ENCODE measurements at regions not wholly inside any gene's neighbourhood (a gene's known extent, or its start where the extent isn't known, plus 50 kb on each side); places are given as distances from the start of the nearest gene placed in this dataset.
A peak's percentile ranks its signal among the peaks of the same experiment; 100 is the strongest.
"Not testable (repeated sequence)": the region's sequence is repeated elsewhere in the genome, so short reads cannot be mapped to it uniquely, and the experiment has no call there.

DNA sequence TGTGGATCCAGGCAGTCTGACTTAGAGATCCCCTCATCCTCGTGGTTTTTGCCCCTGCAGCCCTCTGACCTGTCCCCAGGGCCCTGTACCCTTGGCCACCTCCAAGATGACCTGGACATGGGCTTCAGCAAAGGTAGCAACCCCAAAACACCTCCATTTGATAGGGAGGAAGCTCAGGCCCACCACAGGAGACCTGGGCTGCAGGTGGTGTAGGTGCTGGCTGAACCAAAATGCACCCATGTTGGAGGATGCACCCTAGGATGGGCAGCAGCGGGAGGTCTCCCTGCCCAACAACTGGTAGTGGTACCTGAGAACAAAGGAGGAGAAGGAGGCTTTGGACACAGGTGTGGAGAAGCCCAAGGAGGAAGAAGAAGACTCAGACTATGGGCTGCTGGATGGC lies 188.7 kb downstream of the ZNF716 start:
- DNase-seq, result no peak
- 13 to 30% methylated on average over 2 of the region's 2 CpGs for WGBS, 2 donors
- no peak for ATAC-seq (ENCODE audit: low FRiP score)
- peaks cover 3% of the 10 kb centered on the region for H3K9me3 ChIP-seq (ENCODE audit: control insufficient read depth, low read length)
- no peaks in the 10 kb centered on the region for H3K4me1 ChIP-seq (ENCODE audit: control insufficient read depth in 1 of 2, insufficient read depth in 2 of 2, low read length in 2 of 2)
- no peak overlapping the region for H3K4me3 ChIP-seq (ENCODE audit: low read length in 2 of 2)
- intact Hi-C loops (cut with DNase I), result no loop called here
- H3K27me3 ChIP-seq (ENCODE audit: control insufficient read depth in 1 of 2, insufficient read depth in 2 of 2, low read length in 1 of 2), result no peaks in the 10 kb centered on the region
- no peak overlapping the region for H3K27ac ChIP-seq (ENCODE audit: low read depth in 1 of 2, low read length in 2 of 2)
- no peaks in the 10 kb centered on the region for H3K36me3 ChIP-seq (ENCODE audit: control insufficient read depth in 1 of 2, insufficient read depth in 2 of 2, low read length in 1 of 2)

DNA sequence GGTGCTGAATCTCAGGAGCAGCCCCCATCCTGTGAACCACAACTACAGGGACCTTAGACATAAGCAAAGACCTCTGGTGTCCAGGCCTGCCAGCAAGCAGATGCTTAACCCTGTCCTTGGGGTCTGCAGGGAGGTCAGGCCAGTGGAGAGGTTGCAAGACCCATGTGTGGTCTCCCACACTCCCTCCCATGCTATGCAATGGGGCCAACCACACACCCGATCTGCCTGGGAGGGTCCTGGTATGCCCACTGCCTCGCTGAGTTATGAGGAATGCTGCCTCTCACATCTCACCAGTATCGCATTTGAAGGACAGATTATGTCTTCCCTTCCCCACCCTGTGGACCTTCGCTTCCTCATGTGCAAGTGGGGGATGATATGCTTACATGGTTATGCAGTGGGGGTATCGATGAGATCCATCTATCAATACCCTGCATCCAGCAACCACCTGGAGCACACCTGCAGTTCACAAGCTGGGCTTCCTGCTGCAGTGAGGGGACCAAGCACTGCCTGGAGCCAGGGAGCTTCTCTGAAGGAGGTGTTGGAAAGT lies 191.6 kb downstream of the ZNF716 start:
- no peaks in the 10 kb centered on the region for H3K27me3 ChIP-seq (ENCODE audit: control insufficient read depth in 1 of 2, insufficient read depth in 2 of 2, low read length in 1 of 2)
- H3K27ac ChIP-seq (ENCODE audit: low read depth in 1 of 2, low read length in 2 of 2), result no peak overlapping the region
- 76 to 77% methylated on average over 5 of the region's 5 CpGs for WGBS, 2 donors
- ATAC-seq (ENCODE audit: low FRiP score), result no peak
- no peak overlapping the region for H3K4me3 ChIP-seq (ENCODE audit: low read length in 2 of 2)
- no peaks in the 10 kb centered on the region for H3K36me3 ChIP-seq (ENCODE audit: control insufficient read depth in 1 of 2, insufficient read depth in 2 of 2, low read length in 1 of 2)
- peaks cover 3% of the 10 kb centered on the region for H3K9me3 ChIP-seq (ENCODE audit: control insufficient read depth, low read length)
- intact Hi-C loops (cut with DNase I), result no loop called here
- no peaks in the 10 kb centered on the region for H3K4me1 ChIP-seq (ENCODE audit: control insufficient read depth in 1 of 2, insufficient read depth in 2 of 2, low read length in 2 of 2)
- peak in 1 of 2 donors; percentile 39 for DNase-seq

DNA sequence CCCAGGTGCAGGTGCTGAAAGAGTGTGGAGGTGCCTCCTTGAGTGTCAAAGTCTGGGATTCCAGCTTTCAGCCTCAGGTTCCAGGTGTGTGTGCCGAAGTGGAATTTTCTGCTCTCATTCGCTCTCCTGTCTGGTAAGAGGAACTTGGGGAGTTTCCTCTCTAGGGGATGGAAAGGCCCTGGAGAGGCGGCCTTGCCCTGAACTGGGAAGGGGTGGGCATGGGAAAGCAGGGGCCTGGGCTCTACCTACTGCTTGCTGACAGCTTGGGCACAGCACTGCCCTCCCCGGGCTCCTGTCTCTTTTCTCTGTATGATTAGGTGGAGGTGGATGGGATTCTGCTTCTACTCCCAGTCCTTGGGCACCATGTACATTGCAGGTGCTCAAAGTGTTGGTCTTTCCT lies 192.8 kb downstream of the ZNF716 start:
- Histone ChIP-seq H3K36me3 (ENCODE audit: control insufficient read depth in 1 of 2, insufficient read depth in 2 of 2, low read length in 1 of 2) (no peaks in the 10 kb centered on the region), H3K4me3 (ENCODE audit: low read length in 2 of 2) (no peak overlapping the region), H3K9me3 (ENCODE audit: control insufficient read depth, low read length) (peaks cover 3% of the 10 kb centered on the region), H3K27ac (ENCODE audit: low read depth in 1 of 2, low read length in 2 of 2) (no peak overlapping the region), H3K4me1 (ENCODE audit: control insufficient read depth in 1 of 2, insufficient read depth in 2 of 2, low read length in 2 of 2) (no peaks in the 10 kb centered on the region), H3K27me3 (ENCODE audit: control insufficient read depth in 1 of 2, insufficient read depth in 2 of 2, low read length in 1 of 2) (no peaks in the 10 kb centered on the region)
- ATAC-seq (ENCODE audit: low FRiP score), result no peak
- peak in 1 of 2 donors; percentile 34 for DNase-seq
- intact Hi-C loops (cut with DNase I), result no loop called here
- 61 to 64% methylated on average over 4 of the region's 4 CpGs for WGBS, 2 donors

DNA sequence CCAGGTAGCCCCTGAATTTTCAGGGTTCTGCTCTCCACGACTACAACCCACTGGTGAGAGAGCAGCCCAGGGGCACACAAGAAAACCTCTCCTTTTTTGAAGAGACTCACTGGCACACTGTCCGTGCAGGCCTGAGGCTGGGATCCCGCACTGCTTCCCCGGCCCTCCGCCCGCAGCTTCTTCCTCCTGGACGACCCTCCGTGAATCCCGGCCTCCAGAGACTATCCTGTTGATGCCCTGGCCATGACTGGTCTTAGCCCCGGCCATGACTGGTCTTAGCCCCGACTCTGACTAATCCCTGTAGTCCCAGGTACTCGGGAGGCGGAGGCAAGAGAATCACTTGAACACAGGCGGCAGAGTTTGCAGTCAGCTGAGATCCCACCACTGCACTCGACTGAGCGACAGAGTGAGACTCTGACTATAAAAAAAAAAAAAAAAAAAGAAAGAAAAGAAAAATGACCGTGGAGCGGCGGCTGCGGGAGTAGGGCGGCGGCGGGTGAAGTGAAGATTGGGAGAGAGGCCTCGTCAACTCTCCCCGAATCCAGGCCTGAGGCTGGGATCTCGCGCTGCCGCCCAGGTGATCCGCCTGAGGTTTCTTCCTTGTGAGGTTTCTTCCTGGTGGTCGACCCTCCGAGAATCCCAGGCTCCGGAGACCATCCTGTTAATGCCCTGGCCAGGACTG lies 196.4 kb downstream of the ZNF716 start:
- H3K4me3 ChIP-seq (ENCODE audit: low read length in 2 of 2), result no peak overlapping the region
- H3K9me3 ChIP-seq (ENCODE audit: control insufficient read depth, low read length), result peaks cover 3% of the 10 kb centered on the region
- intact Hi-C loops (cut with DNase I), result no loop called here
- no peaks in the 10 kb centered on the region for H3K36me3 ChIP-seq (ENCODE audit: control insufficient read depth in 1 of 2, insufficient read depth in 2 of 2, low read length in 1 of 2)
- WGBS, 2 donors, result 89% methylated on average over 29 to 32 of the region's 32 CpGs
- ATAC-seq (ENCODE audit: low FRiP score), result no peak
- no peak overlapping the region for H3K27ac ChIP-seq (ENCODE audit: low read depth in 1 of 2, low read length in 2 of 2)
- DNase-seq, result peak in 1 of 2 donors; percentile 62
- H3K27me3 ChIP-seq (ENCODE audit: control insufficient read depth in 1 of 2, insufficient read depth in 2 of 2, low read length in 1 of 2), result no peaks in the 10 kb centered on the region
- H3K4me1 ChIP-seq (ENCODE audit: control insufficient read depth in 1 of 2, insufficient read depth in 2 of 2, low read length in 2 of 2), result no peaks in the 10 kb centered on the region

DNA sequence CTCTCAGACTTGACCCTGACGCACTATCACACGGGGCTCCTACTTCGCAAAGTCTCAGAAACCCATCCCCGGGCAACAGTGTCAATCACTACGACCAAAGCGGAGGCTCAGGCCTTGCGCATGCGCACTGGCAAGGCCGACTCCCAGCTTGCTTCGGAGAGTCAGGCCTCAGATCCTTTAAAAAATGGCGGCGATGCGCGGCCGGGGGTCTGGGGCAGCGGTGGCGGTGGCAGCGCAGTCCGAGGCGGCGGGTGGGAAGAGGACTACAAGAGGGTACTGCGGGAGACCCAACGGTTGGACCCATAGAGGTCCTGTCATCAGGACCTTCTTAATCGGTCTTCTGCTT lies 196.9 kb downstream of the ZNF716 start:
- H3K27me3 ChIP-seq (ENCODE audit: control insufficient read depth in 1 of 2, insufficient read depth in 2 of 2, low read length in 1 of 2), result no peaks in the 10 kb centered on the region
- DNase-seq (peak in 1 of 2 donors; percentile 60), ATAC-seq (ENCODE audit: low FRiP score) (no peak)
- H3K4me1 ChIP-seq (ENCODE audit: control insufficient read depth in 1 of 2, insufficient read depth in 2 of 2, low read length in 2 of 2), result no peaks in the 10 kb centered on the region
- intact Hi-C loops (cut with DNase I), result no loop called here
- no peak overlapping the region for H3K4me3 ChIP-seq (ENCODE audit: low read length in 2 of 2)
- peaks cover under 1% of the 10 kb centered on the region for H3K9me3 ChIP-seq (ENCODE audit: control insufficient read depth, low read length)
- no peak overlapping the region for H3K27ac ChIP-seq (ENCODE audit: low read depth in 1 of 2, low read length in 2 of 2)
- 91 to 92% methylated on average over 24 of the region's 24 CpGs for WGBS, 2 donors
- H3K36me3 ChIP-seq (ENCODE audit: control insufficient read depth in 1 of 2, insufficient read depth in 2 of 2, low read length in 1 of 2), result no peaks in the 10 kb centered on the region

DNA sequence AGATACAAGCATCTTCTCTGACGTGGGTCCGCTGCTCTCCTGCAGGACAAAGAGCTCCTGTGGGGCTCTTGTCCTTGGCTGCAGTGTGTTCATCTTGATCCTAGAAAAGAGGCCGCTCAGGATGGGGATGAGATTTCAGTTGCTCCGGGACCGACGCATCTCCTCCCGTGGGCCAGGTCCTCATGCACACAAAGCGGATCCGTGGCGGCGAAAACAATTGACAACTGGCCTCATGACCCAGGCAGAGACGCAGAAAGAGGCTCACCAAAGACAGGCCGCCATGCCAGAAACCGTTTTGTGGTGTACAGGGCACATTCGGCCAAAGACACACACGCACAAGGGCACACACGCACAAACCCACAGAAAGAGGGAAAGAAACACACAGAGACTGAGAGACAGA lies 200.4 kb downstream of the ZNF716 start:
- ATAC-seq (ENCODE audit: low FRiP score); H3K9me3 ChIP-seq (ENCODE audit: control insufficient read depth, low read length); H3K27ac ChIP-seq (ENCODE audit: low read depth in 1 of 2, low read length in 2 of 2); H3K36me3 ChIP-seq (ENCODE audit: control insufficient read depth in 1 of 2, insufficient read depth in 2 of 2, low read length in 1 of 2); H3K27me3 ChIP-seq (ENCODE audit: control insufficient read depth in 1 of 2, insufficient read depth in 2 of 2, low read length in 1 of 2); H3K4me3 ChIP-seq (ENCODE audit: low read length in 2 of 2); H3K4me1 ChIP-seq (ENCODE audit: control insufficient read depth in 1 of 2, insufficient read depth in 2 of 2, low read length in 2 of 2); intact Hi-C loops (cut with DNase I): not testable (repeated sequence)
- WGBS, 2 donors, result 90% methylated on average over 17 of the region's 17 CpGs
- peak in 1 of 2 donors; percentile 44 for DNase-seq

DNA sequence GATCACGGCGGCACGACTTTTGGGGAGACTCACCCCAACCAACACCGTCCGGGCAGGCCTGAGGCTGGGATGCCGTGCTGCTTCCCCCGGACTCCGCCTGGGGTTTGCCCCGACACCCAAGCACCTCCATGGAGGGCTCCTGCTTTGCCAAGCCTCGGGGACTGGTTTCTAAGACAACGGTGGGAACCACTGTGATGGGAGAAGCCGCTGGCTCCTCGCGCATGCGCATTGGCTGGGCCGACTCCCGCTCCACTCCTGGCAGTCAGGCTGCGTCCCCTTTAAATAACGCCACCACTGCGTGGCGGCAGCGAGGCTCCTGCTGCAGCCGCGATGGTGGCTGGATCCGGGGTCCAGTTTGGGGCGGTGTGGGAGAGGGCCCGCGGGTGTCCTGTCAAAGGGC lies 201.0 kb downstream of the ZNF716 start:
- H3K36me3 ChIP-seq (ENCODE audit: control insufficient read depth in 1 of 2, insufficient read depth in 2 of 2, low read length in 1 of 2), result no peaks in the 10 kb centered on the region
- intact Hi-C loops (cut with DNase I), result no loop called here
- 66 to 71% methylated on average over 28 of the region's 28 CpGs for WGBS, 2 donors
- H3K9me3 ChIP-seq (ENCODE audit: control insufficient read depth, low read length), result no peaks in the 10 kb centered on the region
- no peaks in the 10 kb centered on the region for H3K27me3 ChIP-seq (ENCODE audit: control insufficient read depth in 1 of 2, insufficient read depth in 2 of 2, low read length in 1 of 2)
- ATAC-seq (ENCODE audit: low FRiP score) (no peak), DNase-seq (peak in 1 of 2 donors; percentile 72)
- H3K4me1 ChIP-seq (ENCODE audit: control insufficient read depth in 1 of 2, insufficient read depth in 2 of 2, low read length in 2 of 2), result no peaks in the 10 kb centered on the region
- H3K4me3 ChIP-seq (ENCODE audit: low read length in 2 of 2), result no peak overlapping the region
- no peak overlapping the region for H3K27ac ChIP-seq (ENCODE audit: low read depth in 1 of 2, low read length in 2 of 2)

DNA sequence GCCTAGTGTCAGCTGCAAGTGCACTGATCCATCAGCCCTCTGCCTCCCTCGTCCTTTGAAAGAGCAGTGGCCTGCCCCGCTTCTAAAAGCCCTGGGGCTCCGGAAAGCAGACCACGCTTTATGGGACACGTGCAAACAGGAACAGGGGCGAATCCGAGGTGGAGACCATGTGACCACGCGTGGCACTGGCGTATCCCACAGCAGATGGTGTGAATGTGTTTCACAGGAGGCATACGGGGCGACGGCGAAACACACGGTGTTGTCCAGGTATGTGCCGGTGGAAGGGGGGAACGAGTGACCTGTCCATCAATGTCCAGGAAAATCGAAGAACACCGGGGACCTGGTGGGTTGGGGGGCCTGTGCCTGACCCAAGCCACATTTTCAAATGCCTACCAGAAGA lies 201.6 kb downstream of the ZNF716 start:
- ATAC-seq (ENCODE audit: low FRiP score); H3K27me3 ChIP-seq (ENCODE audit: control insufficient read depth in 1 of 2, insufficient read depth in 2 of 2, low read length in 1 of 2); H3K4me1 ChIP-seq (ENCODE audit: control insufficient read depth in 1 of 2, insufficient read depth in 2 of 2, low read length in 2 of 2); H3K4me3 ChIP-seq (ENCODE audit: low read length in 2 of 2); H3K27ac ChIP-seq (ENCODE audit: low read depth in 1 of 2, low read length in 2 of 2); H3K36me3 ChIP-seq (ENCODE audit: control insufficient read depth in 1 of 2, insufficient read depth in 2 of 2, low read length in 1 of 2); H3K9me3 ChIP-seq (ENCODE audit: control insufficient read depth, low read length); intact Hi-C loops (cut with DNase I): not testable (repeated sequence)
- peak in 1 of 2 donors; percentile 69 for DNase-seq
- WGBS, 2 donors, result 88 to 89% methylated on average over 19 of the region's 19 CpGs

DNA sequence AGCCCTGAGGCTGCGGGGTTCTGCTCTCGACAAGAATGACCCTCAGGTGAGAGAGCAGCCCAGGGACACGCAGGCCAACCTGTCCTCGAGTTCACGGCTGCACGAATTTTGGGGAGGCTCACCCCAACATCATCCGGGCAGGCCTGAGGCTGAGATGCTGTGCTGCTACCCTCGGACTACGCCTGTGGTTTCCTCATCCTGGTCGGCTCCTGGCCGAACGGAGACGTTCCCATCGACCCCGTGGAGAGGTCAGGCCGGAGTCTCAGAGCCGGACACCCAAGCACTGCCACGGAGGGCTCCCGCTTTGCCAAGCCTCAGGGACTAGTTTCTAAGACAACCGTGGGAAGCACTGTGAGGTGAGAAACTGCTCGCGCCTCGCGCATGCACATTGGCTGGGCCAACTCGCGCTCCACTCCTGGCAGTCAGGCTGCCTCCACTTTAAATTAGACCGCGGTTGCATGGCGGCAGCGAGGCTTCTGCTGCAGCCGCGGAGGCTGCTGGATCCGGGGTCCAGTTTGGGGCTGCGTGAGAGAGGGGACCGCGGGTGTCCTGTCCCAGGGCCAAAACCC lies 203.4 kb downstream of the ZNF716 start:
- intact Hi-C loops (cut with DNase I), result no loop called here
- Histone ChIP-seq H3K36me3 (ENCODE audit: control insufficient read depth in 1 of 2, insufficient read depth in 2 of 2, low read length in 1 of 2) (no peaks in the 10 kb centered on the region), H3K9me3 (ENCODE audit: control insufficient read depth, low read length) (no peaks in the 10 kb centered on the region), H3K4me3 (ENCODE audit: low read length in 2 of 2) (no peak overlapping the region), H3K4me1 (ENCODE audit: control insufficient read depth in 1 of 2, insufficient read depth in 2 of 2, low read length in 2 of 2) (no peaks in the 10 kb centered on the region), H3K27me3 (ENCODE audit: control insufficient read depth in 1 of 2, insufficient read depth in 2 of 2, low read length in 1 of 2) (no peaks in the 10 kb centered on the region), H3K27ac (ENCODE audit: low read depth in 1 of 2, low read length in 2 of 2) (no peak overlapping the region)
- WGBS, 2 donors, result 86 to 90% methylated on average over 36 of the region's 36 CpGs
- peak in 1 of 2 donors; percentile 70 for DNase-seq
- ATAC-seq (ENCODE audit: low FRiP score), result no peak
